ENCODE measurements at regions not wholly inside any gene's neighbourhood (a gene's known extent, or its start where the extent isn't known, plus 50 kb on each side); places are given as distances from the start of the nearest gene placed in this dataset.

DNA sequence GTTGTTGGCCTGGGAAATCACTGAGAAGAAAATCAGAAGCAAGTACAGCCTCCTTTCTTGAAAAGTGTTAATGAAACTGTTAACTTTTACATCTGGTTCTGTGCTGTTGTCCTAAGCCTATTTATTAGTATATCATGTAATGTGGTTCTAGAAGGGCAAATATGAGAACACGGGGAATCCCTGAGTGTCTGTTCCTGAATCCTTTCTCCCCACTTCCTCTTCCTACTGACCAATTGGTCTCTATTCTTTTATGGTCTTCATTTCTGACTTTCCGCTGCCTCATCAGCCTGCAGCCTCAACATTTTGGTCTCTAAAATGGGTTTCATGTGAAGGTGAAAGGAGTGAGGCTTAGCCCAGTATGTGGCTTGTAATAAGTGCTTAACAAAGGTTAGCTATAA, 159.9 kb upstream of the MAMLD1 start:
- Histone ChIP-seq H2BK20ac (ENCODE audit: low read depth, low read length, poor library complexity, severe bottlenecking) (no peak overlapping the region), H2BK12ac (ENCODE audit: insufficient read length, low read depth, low read length) (no peak overlapping the region), H3K27ac (ENCODE audit: insufficient read length, low read depth, low read length) (no peak overlapping the region), H3K79me2 (ENCODE audit: insufficient read depth, low read length) (no peaks in the 10 kb centered on the region), H3T11ph (ENCODE audit: low read length) (no peak overlapping the region), H2BK120ac (ENCODE audit: low read depth, low read length, poor library complexity, severe bottlenecking) (no peak overlapping the region), H4K8ac (replicated peaks; ENCODE audit: insufficient read length, low read depth, low read length) (no peak overlapping the region), H3K9me3 (ENCODE audit: control insufficient read depth, low read depth, low read length) (peaks cover 10% of the 10 kb centered on the region), H2AFZ (ENCODE audit: low read length) (no peak overlapping the region), H4K20me1 (ENCODE audit: control insufficient read depth, insufficient read depth, insufficient read length) (no peaks in the 10 kb centered on the region), H2AK5ac (ENCODE audit: insufficient read length, low read length) (no peak overlapping the region), H2BK15ac (ENCODE audit: low read depth, low read length) (no peak overlapping the region), H2BK5ac (ENCODE audit: insufficient read length, low read length) (no peak overlapping the region), H3K4ac (ENCODE audit: low read depth, low read length) (no peak overlapping the region), H3K79me1 (ENCODE audit: insufficient read depth, low read depth, low read length, poor library complexity, severe bottlenecking) (no peaks in the 10 kb centered on the region), H3K18ac (ENCODE audit: insufficient read length, low read depth, low read length) (no peak overlapping the region), H3K9ac (ENCODE audit: extremely low read depth, insufficient read length, low read length) (no peak overlapping the region), H4K5ac (ENCODE audit: insufficient read length, low read depth, low read length) (no peak overlapping the region), H3K23me2 (ENCODE audit: insufficient read length, low read depth, low read length, poor library complexity, severe bottlenecking) (no peaks in the 10 kb centered on the region), H3K56ac (ENCODE audit: insufficient read length, low read depth, low read length) (no peak overlapping the region), H3K4me1 (ENCODE audit: insufficient read depth, low read length) (no peaks in the 10 kb centered on the region), H3K4me2 (ENCODE audit: insufficient read depth, insufficient read length, low read length) (no peak overlapping the region), H3K23ac (ENCODE audit: insufficient read length, low read depth, low read length) (no peak overlapping the region), H4K91ac (ENCODE audit: insufficient read length, low read depth, low read length) (no peak overlapping the region), H3K14ac (ENCODE audit: insufficient read depth, low read length) (no peak overlapping the region), H3K27me3 (ENCODE audit: insufficient read depth, low read length) (no peaks in the 10 kb centered on the region)
- no peak overlapping the region for H3K4me3 Mint-ChIP-seq
- DNase-seq, result no peak
- no peaks in the 10 kb centered on the region; a peak in 3 of 7 replicates for H3K36me3 Mint-ChIP-seq (ENCODE audit: insufficient read depth in 1 of 3, low read depth in 3 of 3)
- TF ChIP-seq, protein P1, sequence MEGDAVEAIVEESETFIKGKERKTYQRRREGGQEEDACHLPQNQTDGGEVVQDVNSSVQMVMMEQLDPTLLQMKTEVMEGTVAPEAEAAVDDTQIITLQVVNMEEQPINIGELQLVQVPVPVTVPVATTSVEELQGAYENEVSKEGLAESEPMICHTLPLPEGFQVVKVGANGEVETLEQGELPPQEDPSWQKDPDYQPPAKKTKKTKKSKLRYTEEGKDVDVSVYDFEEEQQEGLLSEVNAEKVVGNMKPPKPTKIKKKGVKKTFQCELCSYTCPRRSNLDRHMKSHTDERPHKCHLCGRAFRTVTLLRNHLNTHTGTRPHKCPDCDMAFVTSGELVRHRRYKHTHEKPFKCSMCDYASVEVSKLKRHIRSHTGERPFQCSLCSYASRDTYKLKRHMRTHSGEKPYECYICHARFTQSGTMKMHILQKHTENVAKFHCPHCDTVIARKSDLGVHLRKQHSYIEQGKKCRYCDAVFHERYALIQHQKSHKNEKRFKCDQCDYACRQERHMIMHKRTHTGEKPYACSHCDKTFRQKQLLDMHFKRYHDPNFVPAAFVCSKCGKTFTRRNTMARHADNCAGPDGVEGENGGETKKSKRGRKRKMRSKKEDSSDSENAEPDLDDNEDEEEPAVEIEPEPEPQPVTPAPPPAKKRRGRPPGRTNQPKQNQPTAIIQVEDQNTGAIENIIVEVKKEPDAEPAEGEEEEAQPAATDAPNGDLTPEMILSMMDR (conservative IDR thresholded peaks at IDR 0.05), result no peak
- H3K9me3 Mint-ChIP-seq, result peaks cover 64% of the 10 kb centered on the region in 2 experiments
- H3K4me1 Mint-ChIP-seq, result no peaks in the 10 kb centered on the region
- no CpG with 5 or more reads among the region's 2 CpGs for WGBS (ENCODE audit: extremely low coverage, insufficient read length, low lambda C conversion rate)
- H3K27me3 Mint-ChIP-seq (ENCODE audit: low read depth), result peaks cover 2% of the 10 kb centered on the region; the same call in 1 of the 2 replicates
- H3K27ac Mint-ChIP-seq, result no peak overlapping the region
